HG03108 (cell line): ENCODE measurements at regions not wholly inside any gene's neighbourhood (a gene's known extent, or its start where the extent isn't known, plus 50 kb on each side); places are given as distances from the start of the nearest gene placed in this dataset.

Experiments
- ATAC-seq: cut with Tn5 transposase; IDR thresholded peaks from one replicate; pipeline ENCODE4 v1.9.1; 2021; ENCODE audit warnings: moderate library complexity; ENCODE audit not compliant: unreplicated experiment

- ATAC-seq = no peak
Observed at GRCh38 chr17:72360386-72360940, 239.6 kb downstream of the SOX9 start.

- ATAC-seq = no peak
Observed at GRCh38 chr17:72361892-72362291, 241.1 kb downstream of the SOX9 start.

- ATAC-seq = no peak
Observed at GRCh38 chr17:72362376-72363088, 241.7 kb downstream of the SOX9 start.

- no peak for ATAC-seq
Observed at GRCh38 chr17:72363089-72363610, 242.3 kb downstream of the SOX9 start.

DNA sequence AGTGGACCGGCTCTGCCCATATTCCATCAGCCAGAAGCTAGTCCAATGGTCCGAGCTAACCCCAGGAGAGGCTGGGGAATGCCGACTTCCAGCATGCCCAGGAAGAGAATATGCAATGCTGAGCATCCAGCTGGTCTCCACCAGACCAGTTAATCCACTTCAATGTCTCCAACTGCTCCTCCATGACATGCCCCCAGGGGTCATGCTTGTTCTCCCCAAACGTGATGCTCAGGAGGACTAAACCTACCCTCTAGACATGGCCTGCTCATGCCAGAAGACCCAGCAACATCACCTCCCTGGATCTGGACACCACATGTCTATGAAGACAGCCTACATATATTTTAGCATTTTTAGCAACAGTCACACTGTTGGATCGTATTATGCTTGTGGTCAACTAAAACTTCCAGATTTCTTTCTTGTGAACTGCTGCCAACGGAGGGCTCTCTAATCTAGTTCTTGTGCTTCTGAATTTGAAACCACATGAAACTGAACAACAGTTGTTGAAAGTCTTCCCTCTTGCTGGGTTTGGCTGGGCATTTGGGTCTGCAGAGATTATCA, 245.1 kb downstream of the SOX9 start:
- no peak for ATAC-seq

GRCh38 chr17:72366626-72367025, 245.8 kb downstream of the SOX9 start:
- ATAC-seq = no peak

GRCh38 chr17:72368191-72368590, 247.4 kb downstream of the SOX9 start:
- ATAC-seq = no peak

DNA sequence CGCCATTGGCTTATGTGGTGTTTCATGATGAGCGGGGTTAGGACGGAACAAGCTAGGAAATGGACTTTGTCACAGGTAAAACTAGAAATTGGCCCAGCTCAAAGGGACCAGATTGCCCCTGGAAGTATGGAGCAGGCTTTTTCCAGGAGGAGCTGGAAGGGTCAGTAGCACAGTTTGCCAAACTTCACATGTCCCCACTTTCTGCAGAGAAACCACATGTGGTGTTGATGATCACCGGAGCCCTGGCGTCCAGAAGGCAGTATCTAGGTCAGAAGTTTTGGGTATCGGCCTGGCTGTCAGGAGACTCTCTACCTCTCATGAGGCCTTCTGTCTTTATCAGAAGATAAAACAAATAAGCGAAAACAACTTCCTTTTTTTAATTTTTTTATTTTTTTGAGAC, 248.5 kb downstream of the SOX9 start:
- ATAC-seq = no peak

DNA sequence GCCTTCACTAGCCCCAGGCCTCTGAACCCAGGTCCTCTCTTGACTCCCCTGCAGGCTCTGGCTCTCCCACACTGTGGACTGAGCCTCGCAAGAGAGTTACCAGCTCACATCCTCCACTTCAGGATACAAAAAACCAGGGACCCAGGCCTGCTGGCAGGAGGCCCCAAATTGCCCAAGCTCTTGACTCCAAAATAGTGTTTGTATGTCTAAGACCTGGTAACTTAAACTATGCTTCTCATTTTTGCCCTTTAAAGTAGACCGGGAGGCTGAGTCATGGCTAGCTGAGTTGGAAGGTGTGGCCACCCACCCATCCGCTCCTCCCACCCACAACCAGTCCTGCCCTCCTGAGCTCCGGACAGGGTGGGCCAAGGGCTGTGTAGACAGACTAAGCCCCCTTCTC, 250.0 kb downstream of the SOX9 start:
- no peak for ATAC-seq

DNA sequence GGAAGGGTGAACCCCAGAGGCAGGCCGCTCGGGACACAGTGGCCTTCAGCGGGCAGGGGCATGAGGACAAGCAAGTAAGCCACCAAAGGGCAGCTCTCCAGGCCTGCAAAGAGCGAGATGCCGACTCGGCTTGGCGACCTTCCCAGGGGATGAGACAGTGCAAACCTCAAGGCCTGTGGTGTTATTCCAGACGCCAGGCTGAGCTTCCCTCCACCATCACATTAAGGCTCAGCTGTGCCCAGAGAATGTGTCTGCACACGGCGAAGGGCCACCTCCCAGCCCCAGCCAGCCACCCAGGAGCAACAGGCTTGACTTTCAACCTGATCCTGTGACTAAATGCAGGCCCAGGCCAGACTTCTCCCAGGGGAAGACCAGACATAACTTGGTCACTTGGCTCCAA, 251.4 kb downstream of the SOX9 start:
- ATAC-seq = no peak

GRCh38 chr17:72373910-72374741, 253.3 kb downstream of the SOX9 start:
- no peak for ATAC-seq

DNA sequence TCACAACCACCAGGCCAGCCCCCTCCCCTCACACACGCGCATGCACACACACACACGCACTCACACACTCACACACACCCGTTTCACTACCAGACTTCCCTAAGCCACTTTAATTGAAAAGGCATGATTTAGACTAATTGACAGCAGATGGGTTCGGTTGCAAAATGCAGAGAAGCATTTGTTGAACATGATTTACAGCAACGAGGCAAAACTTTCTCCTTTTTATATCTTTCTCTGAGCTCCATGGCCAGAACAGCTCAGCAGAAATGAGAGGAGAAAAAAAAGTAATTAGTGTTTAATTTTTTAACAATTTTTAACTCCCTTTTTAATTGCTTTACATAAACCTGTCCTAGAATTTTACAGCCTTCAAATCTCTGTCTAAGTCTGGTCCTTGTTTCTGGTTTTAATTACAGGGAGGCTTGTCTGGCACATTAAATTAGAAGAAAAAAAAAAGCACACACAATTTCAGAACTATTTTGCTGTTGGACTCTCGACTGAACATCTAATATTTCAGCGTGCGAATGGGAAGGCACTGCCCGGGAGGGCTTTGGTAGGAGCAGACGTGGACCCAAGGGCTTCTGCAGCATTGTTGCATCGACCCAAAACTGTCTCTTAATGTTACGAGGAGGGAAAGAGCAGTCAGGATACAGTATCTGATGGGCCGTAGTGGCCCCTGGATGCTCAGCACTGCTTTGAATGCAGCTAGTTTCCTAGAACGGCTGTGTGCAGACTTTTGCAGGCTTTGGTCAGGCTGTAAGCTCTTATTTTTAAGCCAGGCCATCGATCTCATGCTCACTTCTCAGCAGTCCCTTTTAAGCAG, 255.9 kb downstream of the SOX9 start:
- ATAC-seq = no peak

DNA sequence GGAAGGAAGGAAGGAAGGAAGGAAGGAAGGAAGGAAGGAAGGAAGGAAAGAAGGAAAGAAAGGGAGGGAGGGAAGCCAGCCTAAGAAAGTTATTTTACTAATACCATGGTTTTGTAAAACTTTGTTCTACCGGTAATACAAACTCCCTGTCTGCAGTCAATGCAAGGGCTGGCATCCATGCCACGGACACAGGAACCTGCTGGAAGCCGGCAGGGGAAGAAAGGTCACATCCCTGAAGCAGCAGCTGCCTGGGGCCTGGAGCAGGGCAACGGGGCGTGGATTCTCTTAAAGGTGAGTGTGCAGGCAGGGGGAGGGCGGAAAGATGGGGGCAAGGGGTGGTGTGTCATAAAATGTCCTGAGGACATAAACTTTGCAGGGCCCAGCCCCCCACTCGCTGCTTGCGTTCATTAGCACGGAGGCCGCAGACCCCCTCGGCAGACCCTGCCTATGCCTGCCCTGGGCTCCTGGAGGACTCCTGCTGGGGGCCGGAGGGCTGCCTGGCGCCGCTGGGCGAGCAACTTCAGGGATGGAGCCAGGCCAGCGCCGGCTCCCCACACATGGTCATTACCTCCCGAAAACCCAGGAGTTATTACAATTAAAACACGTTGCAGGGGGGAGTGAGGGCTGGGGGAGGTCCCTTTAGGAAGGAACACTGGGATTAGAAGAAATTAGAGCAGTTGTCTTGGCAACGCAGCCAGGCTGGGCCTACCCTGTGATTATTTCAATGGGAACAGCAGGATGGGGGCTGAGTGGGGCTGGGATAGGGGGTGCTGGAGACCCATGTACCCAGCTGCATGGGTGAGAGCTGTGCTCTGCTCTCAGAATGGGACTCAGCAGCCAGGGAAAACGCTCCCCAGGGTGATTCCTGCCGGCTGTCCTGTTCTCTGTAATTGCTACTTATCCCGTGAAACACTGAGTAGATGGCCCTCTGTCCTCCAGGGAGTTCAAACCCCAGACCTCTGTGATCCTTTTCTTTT, 257.9 kb downstream of the SOX9 start:
- ATAC-seq = no peak

DNA sequence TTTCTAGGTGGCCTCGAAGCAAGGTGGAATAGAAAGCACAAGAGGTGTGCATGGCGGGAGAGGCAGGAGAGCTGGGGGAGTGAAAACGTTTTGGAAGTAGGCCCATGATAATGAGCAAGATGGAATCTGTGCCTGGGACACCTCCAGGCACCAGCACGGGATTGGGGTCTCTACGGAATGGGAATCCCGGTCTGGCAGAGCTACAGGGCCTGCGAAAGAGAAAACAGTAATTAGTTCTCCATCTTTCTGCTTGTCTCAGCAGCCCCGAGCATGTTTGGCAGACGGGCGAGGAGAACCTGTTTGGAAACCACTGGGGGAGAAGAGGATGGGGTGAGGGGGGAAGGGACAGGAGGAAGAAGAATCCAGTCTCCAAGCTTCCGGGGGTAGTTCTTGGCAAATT, 258.7 kb downstream of the SOX9 start:
- ATAC-seq = no peak

DNA sequence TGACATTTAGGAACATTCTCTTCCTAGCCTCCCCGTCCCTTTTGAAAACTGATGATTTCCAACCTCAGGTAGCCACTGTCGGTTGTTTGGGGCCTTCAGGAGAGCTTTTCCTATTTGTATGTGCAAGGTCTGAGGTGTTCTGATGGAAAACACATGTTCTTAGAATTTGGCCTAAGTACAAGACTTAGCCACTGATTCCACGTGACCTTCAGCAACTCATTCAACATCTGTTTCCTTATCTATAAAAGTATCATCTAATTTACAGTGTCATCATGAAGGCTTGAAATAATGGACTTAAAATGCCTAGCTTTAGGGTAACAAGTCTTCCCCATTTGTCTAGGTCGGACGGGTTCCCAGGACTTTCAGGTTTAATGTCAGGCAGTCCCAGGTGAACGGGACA, 259.3 kb downstream of the SOX9 start:
- no peak for ATAC-seq

DNA sequence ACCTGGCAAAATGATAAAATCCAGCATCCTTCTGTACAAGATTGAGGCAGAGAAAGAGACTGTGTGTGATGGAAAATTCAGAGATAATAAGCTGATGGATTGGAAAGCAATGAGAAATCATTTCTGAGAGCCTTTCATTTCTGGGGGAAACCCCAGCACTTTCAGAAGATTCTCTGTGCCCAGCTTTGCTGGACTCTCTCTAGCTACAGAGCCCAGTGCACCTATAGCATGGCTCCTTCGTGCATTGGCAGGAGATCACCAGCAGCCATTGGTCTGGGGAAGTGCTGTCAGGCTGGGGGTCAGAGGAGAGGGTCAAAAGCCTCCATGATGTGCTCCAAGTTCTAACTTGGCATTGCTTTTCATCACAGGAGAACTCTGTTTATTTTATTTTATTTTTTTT, 259.9 kb downstream of the SOX9 start:
- ATAC-seq = no peak

GRCh38 chr17:72381597-72382397, 261.0 kb downstream of the SOX9 start:
- no peak for ATAC-seq

- ATAC-seq = no peak
Observed at GRCh38 chr17:72382971-72383722, 262.3 kb downstream of the SOX9 start.
